ENCODE measurements at regions not wholly inside any gene's neighbourhood (a gene's known extent, or its start where the extent isn't known, plus 50 kb on each side); places are given as distances from the start of the nearest gene placed in this dataset.

DNA sequence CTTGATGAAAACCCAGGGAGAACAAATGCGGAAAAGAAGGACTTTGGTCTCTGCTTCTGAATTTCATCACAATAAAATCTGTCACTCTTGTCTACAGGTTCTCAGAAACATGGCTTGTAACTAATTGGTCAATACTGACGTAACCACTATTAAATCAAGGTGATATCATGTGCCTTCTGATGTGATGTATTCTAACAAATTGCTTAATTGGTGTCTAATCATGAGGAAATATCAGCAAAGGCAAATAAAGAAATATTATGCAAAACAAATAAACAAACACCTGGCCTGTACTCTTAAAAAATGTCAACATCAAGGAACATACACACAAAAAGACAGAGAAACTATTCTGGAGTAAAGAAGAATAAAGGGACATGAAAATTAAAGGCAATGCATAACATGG lies 1165.0 kb downstream of the NXPH1 start:
- TF ChIP-seq, protein P1, sequence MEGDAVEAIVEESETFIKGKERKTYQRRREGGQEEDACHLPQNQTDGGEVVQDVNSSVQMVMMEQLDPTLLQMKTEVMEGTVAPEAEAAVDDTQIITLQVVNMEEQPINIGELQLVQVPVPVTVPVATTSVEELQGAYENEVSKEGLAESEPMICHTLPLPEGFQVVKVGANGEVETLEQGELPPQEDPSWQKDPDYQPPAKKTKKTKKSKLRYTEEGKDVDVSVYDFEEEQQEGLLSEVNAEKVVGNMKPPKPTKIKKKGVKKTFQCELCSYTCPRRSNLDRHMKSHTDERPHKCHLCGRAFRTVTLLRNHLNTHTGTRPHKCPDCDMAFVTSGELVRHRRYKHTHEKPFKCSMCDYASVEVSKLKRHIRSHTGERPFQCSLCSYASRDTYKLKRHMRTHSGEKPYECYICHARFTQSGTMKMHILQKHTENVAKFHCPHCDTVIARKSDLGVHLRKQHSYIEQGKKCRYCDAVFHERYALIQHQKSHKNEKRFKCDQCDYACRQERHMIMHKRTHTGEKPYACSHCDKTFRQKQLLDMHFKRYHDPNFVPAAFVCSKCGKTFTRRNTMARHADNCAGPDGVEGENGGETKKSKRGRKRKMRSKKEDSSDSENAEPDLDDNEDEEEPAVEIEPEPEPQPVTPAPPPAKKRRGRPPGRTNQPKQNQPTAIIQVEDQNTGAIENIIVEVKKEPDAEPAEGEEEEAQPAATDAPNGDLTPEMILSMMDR (IDR thresholded peaks at IDR 0.05; ENCODE audit: insufficient read depth, low read length, poor library complexity, severe bottlenecking) = no peak
- no peak for TF ChIP-seq EZH2phosphoT487 (conservative IDR thresholded peaks at IDR 0.05; ENCODE audit: low read length)
